H9 (cell line): ENCODE measurements at regions not wholly inside any gene's neighbourhood (a gene's known extent, or its start where the extent isn't known, plus 50 kb on each side); places are given as distances from the start of the nearest gene placed in this dataset.

Source experiments
- DNase-seq: peaks from one replicate; pipeline ENCODE4 v3.0.0-alpha.2; 2017
- H2AFZ ChIP-seq: one replicate; pipeline ENCODE4 v1.6.1; 2013; ENCODE audit warnings: mild to moderate bottlenecking, low read length, control low read depth, moderate library complexity
- H2AK5ac ChIP-seq: 2 replicates; pipeline ENCODE4 v1.6.1; 2013; ENCODE audit warnings: low read length, control low read depth, mixed read lengths; ENCODE audit not compliant: insufficient read length
- H2BK120ac ChIP-seq: one replicate; pipeline ENCODE4 v1.6.1; 2013; ENCODE audit warnings: low read depth, mild to moderate bottlenecking, low read length, control low read depth, inconsistent platforms; ENCODE audit not compliant: poor library complexity, severe bottlenecking
- H2BK12ac ChIP-seq: 2 replicates; pipeline ENCODE4 v1.6.1; 2013; ENCODE audit warnings: low read length, control low read depth, mixed read lengths, low read depth; ENCODE audit not compliant: insufficient read length
- H2BK15ac ChIP-seq: 2 replicates; pipeline ENCODE4 v1.6.1; 2013; ENCODE audit warnings: low read depth, low read length, control low read depth
- H2BK20ac ChIP-seq: one replicate; pipeline ENCODE4 v1.6.1; 2013; ENCODE audit warnings: low read depth, mild to moderate bottlenecking, low read length, control low read depth, inconsistent platforms; ENCODE audit not compliant: poor library complexity, severe bottlenecking
- H2BK5ac ChIP-seq: 2 replicates; pipeline ENCODE4 v1.6.1; 2013; ENCODE audit warnings: low read length, control low read depth, mixed read lengths; ENCODE audit not compliant: insufficient read length
- H3K14ac ChIP-seq: 2 replicates; pipeline ENCODE4 v1.6.1; 2013; ENCODE audit warnings: low read length, control low read depth; ENCODE audit not compliant: insufficient read depth
- H3K18ac ChIP-seq: 2 replicates; pipeline ENCODE4 v1.6.1; 2013; ENCODE audit warnings: low read depth, mild to moderate bottlenecking, mixed read lengths, low read length, control low read depth; ENCODE audit not compliant: insufficient read length
- H3K23ac ChIP-seq: 2 replicates; pipeline ENCODE4 v1.6.1; 2013; ENCODE audit warnings: low read length, control low read depth, mixed read lengths, low read depth; ENCODE audit not compliant: insufficient read length
- H3K23me2 ChIP-seq: 2 replicates; pipeline ENCODE4 v1.6.1; 2013; ENCODE audit warnings: low read depth, mild to moderate bottlenecking, mixed read lengths, low read length, control low read depth; ENCODE audit not compliant: insufficient read length, poor library complexity, severe bottlenecking
- H3K27ac ChIP-seq: 2 replicates; pipeline ENCODE4 v1.5.1; 2013; ENCODE audit warnings: low read length, control low read depth, mixed read lengths, low read depth; ENCODE audit not compliant: insufficient read length
- H3K27me3 ChIP-seq: 2 replicates; pipeline ENCODE4 v1.6.1; 2013; ENCODE audit warnings: low read length, control low read depth, inconsistent platforms; ENCODE audit not compliant: insufficient read depth
- H3K4ac ChIP-seq: 2 replicates; pipeline ENCODE4 v1.6.1; 2013; ENCODE audit warnings: low read depth, mild to moderate bottlenecking, control low read depth, inconsistent platforms, low read length, moderate library complexity
- H3K4me1 ChIP-seq: 2 replicates; pipeline ENCODE4 v1.6.1; 2013; ENCODE audit warnings: low read length, control low read depth, inconsistent platforms; ENCODE audit not compliant: insufficient read depth
- H3K4me2 ChIP-seq: 2 replicates; pipeline ENCODE4 v1.6.1; 2013; ENCODE audit warnings: low read length, control low read depth, mixed read lengths; ENCODE audit not compliant: insufficient read length, insufficient read depth
- H3K56ac ChIP-seq: 2 replicates; pipeline ENCODE4 v1.6.1; 2013; ENCODE audit warnings: low read depth, mild to moderate bottlenecking, mixed read lengths, low read length, control low read depth; ENCODE audit not compliant: insufficient read length
- H3K79me1 ChIP-seq: 2 replicates; pipeline ENCODE4 v1.6.1; 2013; ENCODE audit warnings: low read depth, mild to moderate bottlenecking, moderate library complexity, low read length, control low read depth, inconsistent platforms; ENCODE audit not compliant: insufficient read depth, poor library complexity, severe bottlenecking
- H3K79me2 ChIP-seq: 2 replicates; pipeline ENCODE4 v1.6.1; 2013; ENCODE audit warnings: low read length, control low read depth, inconsistent platforms; ENCODE audit not compliant: insufficient read depth
- H3K9ac ChIP-seq: 2 replicates; pipeline ENCODE4 v1.6.1; 2013; ENCODE audit warnings: low read length, control low read depth, mixed read lengths; ENCODE audit not compliant: insufficient read length; ENCODE audit errors: extremely low read depth
- H3K9me3 ChIP-seq: one replicate; pipeline ENCODE4 v1.6.1; 2013; ENCODE audit warnings: low read depth, low read length, inconsistent platforms; ENCODE audit not compliant: control insufficient read depth
- H3T11ph ChIP-seq: one replicate; pipeline ENCODE4 v1.6.1; 2013; ENCODE audit warnings: mild to moderate bottlenecking, low read length, control low read depth, inconsistent platforms
- H4K20me1 ChIP-seq: one replicate; pipeline ENCODE4 v1.6.1; 2013; ENCODE audit not compliant: control insufficient read depth, insufficient read length, insufficient read depth
- H4K5ac ChIP-seq: 2 replicates; pipeline ENCODE4 v1.6.1; 2013; ENCODE audit warnings: low read depth, mild to moderate bottlenecking, mixed read lengths, low read length, control low read depth; ENCODE audit not compliant: insufficient read length
- H4K8ac ChIP-seq: replicated peaks from 2 replicates; pipeline ENCODE4 v1.6.1; 2013; ENCODE audit warnings: low read length, control low read depth, mixed read lengths, low read depth; ENCODE audit not compliant: insufficient read length
- H4K91ac ChIP-seq: 2 replicates; pipeline ENCODE4 v1.6.1; 2013; ENCODE audit warnings: low read depth, mild to moderate bottlenecking, moderate library complexity, mixed read lengths, low read length, control low read depth; ENCODE audit not compliant: insufficient read length
- H3K27ac Mint-ChIP-seq, 3 experiments: 2 replicates in 2 of 3; 3 replicates in 1 of 3; pipeline ENCODE4 v1.8.0; 2020 to 2021; ENCODE audit warnings: mixed read lengths in 3 of 3, mild to moderate bottlenecking in 1 of 3, moderate library complexity in 1 of 3
- H3K27me3 Mint-ChIP-seq: 2 replicates; pipeline ENCODE4 v1.8.0; 2021; ENCODE audit warnings: low read depth, mild to moderate bottlenecking, moderate library complexity, mixed read lengths
- H3K36me3 Mint-ChIP-seq, 3 experiments: 2 replicates in 2 of 3; 3 replicates in 1 of 3; pipeline ENCODE4 v1.8.0; 2020 to 2021; ENCODE audit warnings: low read depth in 3 of 3, mixed read lengths in 3 of 3; ENCODE audit not compliant: insufficient read depth in 1 of 3
- H3K4me1 Mint-ChIP-seq, 2 experiments: 2 replicates each; pipeline ENCODE4 v1.8.0; 2020; ENCODE audit warnings: mixed read lengths in 2 of 2
- H3K4me3 Mint-ChIP-seq, 2 experiments: 2 replicates in 1 of 2; 3 replicates in 1 of 2; pipeline ENCODE4 v1.8.0; 2020 to 2021; ENCODE audit warnings: mild to moderate bottlenecking in 2 of 2, mixed read lengths in 2 of 2, moderate library complexity in 1 of 2
- H3K9me3 Mint-ChIP-seq, 2 experiments: 2 replicates in 1 of 2; 3 replicates in 1 of 2; pipeline ENCODE4 v1.8.0; 2020; ENCODE audit warnings: mild to moderate bottlenecking in 2 of 2, mixed read lengths in 2 of 2, moderate library complexity in 1 of 2
- WGBS: extraction: QIAGEN DNeasy Blood & Tissue Kit; methylation state at CpG from one replicate; pipeline ENCODE4 v1.1.7; 2013; ENCODE audit warnings: missing lambda C conversion rate, low lambda C conversion rate, mixed read lengths; ENCODE audit not compliant: insufficient read length; ENCODE audit errors: extremely low coverage; 5-methylcytosine and 5-hydroxymethylcytosine counted together
- TF ChIP-seq, protein P1 (sequence below): fragments of 200-600 bp; sonication (generic); conservative IDR thresholded peaks from 3 replicates; pipeline ENCODE4 v1.8.0; 2021; ENCODE audit warnings: antibody characterized with exemption, mild to moderate bottlenecking

DNA sequence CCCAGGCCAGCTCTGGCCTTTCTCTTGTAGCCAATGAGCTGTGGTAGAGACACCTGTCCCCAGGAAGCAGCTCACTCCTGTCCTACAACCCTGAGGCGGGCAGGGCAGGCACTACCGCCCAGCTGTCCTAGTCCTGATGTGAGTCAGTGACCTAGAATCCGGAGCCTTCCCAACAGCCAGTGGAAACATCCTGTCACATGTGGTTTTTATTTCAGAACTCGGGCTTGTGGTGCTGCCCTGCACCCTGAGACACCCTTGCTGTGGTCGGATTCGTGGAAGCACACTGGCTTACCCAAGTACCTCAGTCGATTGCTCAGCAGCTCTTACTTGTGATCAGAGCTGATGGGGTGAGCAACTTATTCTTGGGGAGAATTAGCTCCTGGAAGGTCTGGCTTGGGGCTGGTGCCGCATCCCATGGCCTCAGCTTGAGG lies 83.6 kb upstream of the ARHGEF7 start:
- H2BK20ac ChIP-seq = no peak overlapping the region
- no peak overlapping the region for H2AK5ac ChIP-seq
- H3K4ac ChIP-seq = no peak overlapping the region
- no peaks in the 10 kb centered on the region for H3K23me2 ChIP-seq
- Mint-ChIP-seq H3K27ac (no peak overlapping the region), H3K36me3 (no peaks in the 10 kb centered on the region), H3K9me3 (no peaks in the 10 kb centered on the region), H3K27me3 (peaks cover 14% of the 10 kb centered on the region; the same call in 1 of the 2 replicates), H3K4me3 (no peak overlapping the region), H3K4me1 (no peaks in the 10 kb centered on the region)
- H2BK12ac ChIP-seq = no peak overlapping the region
- no peak overlapping the region for H3K9ac ChIP-seq
- H3K4me2 ChIP-seq = no peak overlapping the region
- DNase-seq = no peak
- H3K23ac ChIP-seq = no peak overlapping the region
- no peak overlapping the region for H4K8ac ChIP-seq
- H3K56ac ChIP-seq = no peak overlapping the region
- H4K20me1 ChIP-seq = no peaks in the 10 kb centered on the region
- no peak overlapping the region for H2BK15ac ChIP-seq
- H3K79me2 ChIP-seq = no peaks in the 10 kb centered on the region
- no peak overlapping the region for H2BK120ac ChIP-seq
- TF ChIP-seq, protein P1, sequence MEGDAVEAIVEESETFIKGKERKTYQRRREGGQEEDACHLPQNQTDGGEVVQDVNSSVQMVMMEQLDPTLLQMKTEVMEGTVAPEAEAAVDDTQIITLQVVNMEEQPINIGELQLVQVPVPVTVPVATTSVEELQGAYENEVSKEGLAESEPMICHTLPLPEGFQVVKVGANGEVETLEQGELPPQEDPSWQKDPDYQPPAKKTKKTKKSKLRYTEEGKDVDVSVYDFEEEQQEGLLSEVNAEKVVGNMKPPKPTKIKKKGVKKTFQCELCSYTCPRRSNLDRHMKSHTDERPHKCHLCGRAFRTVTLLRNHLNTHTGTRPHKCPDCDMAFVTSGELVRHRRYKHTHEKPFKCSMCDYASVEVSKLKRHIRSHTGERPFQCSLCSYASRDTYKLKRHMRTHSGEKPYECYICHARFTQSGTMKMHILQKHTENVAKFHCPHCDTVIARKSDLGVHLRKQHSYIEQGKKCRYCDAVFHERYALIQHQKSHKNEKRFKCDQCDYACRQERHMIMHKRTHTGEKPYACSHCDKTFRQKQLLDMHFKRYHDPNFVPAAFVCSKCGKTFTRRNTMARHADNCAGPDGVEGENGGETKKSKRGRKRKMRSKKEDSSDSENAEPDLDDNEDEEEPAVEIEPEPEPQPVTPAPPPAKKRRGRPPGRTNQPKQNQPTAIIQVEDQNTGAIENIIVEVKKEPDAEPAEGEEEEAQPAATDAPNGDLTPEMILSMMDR = no peak
- no peak overlapping the region for H3K18ac ChIP-seq
- no peak overlapping the region for H4K91ac ChIP-seq
- no peak overlapping the region for H3T11ph ChIP-seq
- H3K14ac ChIP-seq = no peak overlapping the region
- no peak overlapping the region for H2BK5ac ChIP-seq
- H4K5ac ChIP-seq = no peak overlapping the region
- H3K27ac ChIP-seq = no peak overlapping the region
- H3K4me1 ChIP-seq = no peaks in the 10 kb centered on the region
- no CpG with 5 or more reads among the region's 8 CpGs for WGBS
- no peaks in the 10 kb centered on the region for H3K27me3 ChIP-seq
- H2AFZ ChIP-seq = no peak overlapping the region
- H3K79me1 ChIP-seq = no peaks in the 10 kb centered on the region
- H3K9me3 ChIP-seq = no peaks in the 10 kb centered on the region
